ENCODE measurements at regions not wholly inside any gene's neighbourhood (a gene's known extent, or its start where the extent isn't known, plus 50 kb on each side); places are given as distances from the start of the nearest gene placed in this dataset.

DNA sequence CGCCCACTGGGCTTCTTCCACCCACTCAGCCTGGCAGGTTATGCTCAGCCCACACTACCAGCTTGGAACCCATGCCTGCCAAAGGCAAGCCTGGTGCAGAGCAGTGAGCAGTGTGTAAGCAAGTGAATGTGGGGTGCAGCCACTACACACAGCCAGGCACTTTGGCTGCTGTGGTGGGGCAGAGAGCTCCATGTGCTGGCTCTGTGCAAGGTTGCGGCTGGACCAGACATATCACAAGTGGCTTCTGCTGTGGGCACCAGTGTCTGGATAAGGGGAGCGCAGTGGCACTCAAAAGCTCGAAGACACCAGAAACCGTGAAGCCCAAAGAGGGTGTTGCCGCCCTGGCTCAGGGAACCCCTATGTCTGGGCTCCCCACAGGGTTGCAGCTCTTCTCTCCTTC is 563.7 kb downstream of the SI start:
- TF ChIP-seq POLR2AphosphoS5 (IDR thresholded peaks at IDR 0.05; ENCODE audit: low read depth, low read length), result no peak
- TF ChIP-seq CTCF (IDR thresholded peaks at IDR 0.05 in 2 of 3, conservative IDR thresholded peaks at IDR 0.05 in 1 of 3; ENCODE audit: borderline replicate concordance in 1 of 3, insufficient read depth in 1 of 3, low read depth in 2 of 3, low read length in 2 of 3), result no peak
- no peak for TF ChIP-seq SIN3A (IDR thresholded peaks at IDR 0.05; ENCODE audit: low read depth)
- TF ChIP-seq YY1 (IDR thresholded peaks at IDR 0.05; ENCODE audit: extremely low read depth, insufficient replicate concordance, low read depth, low read length), result no peak
- TF ChIP-seq POLR2A (IDR thresholded peaks at IDR 0.05; ENCODE audit: borderline replicate concordance, extremely low read depth, insufficient read depth, insufficient read length), result no peak
- TF ChIP-seq JUND (IDR thresholded peaks at IDR 0.05), result no peak
- TF ChIP-seq MAX (IDR thresholded peaks at IDR 0.05), result no peak
- no peak for TF ChIP-seq ZFX (IDR thresholded peaks at IDR 0.05)
- no peak for TF ChIP-seq EZH2 (IDR thresholded peaks at IDR 0.05)
- TF ChIP-seq EZH2phosphoT487 (IDR thresholded peaks at IDR 0.05; ENCODE audit: borderline replicate concordance), result no peak
- TF ChIP-seq CBX3 (IDR thresholded peaks at IDR 0.05; ENCODE audit: low read depth), result no peak
- TF ChIP-seq FOSL1 (IDR thresholded peaks at IDR 0.05; ENCODE audit: low read depth), result no peak

Measured in HCT116 (cell line).